ENCODE measurements at regions not wholly inside any gene's neighbourhood (a gene's known extent, or its start where the extent isn't known, plus 50 kb on each side); places are given as distances from the start of the nearest gene placed in this dataset.

DNA sequence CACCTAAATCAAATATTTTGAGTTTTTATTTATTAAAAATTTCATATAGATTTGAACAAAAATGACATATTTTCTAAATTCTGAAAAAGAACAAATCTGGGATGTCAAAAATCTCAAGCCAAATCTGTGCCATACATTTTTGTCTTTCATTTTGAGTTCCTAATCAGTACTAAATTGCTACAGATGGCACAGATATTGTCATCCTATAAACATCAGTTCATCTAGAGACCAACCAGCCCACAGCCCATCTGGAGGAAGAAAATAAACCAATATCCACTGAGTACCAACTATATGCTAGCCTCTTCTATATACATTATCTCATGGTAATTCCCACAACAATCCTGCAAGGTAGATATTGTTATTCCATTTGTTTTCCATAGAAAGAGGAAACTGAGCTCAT lies 156.8 kb upstream of the ATP1B1 start:
- H3K27ac ChIP-seq, result no peak overlapping the region
- H3K4me3 ChIP-seq, result no peak overlapping the region
- TF ChIP-seq, protein P1, sequence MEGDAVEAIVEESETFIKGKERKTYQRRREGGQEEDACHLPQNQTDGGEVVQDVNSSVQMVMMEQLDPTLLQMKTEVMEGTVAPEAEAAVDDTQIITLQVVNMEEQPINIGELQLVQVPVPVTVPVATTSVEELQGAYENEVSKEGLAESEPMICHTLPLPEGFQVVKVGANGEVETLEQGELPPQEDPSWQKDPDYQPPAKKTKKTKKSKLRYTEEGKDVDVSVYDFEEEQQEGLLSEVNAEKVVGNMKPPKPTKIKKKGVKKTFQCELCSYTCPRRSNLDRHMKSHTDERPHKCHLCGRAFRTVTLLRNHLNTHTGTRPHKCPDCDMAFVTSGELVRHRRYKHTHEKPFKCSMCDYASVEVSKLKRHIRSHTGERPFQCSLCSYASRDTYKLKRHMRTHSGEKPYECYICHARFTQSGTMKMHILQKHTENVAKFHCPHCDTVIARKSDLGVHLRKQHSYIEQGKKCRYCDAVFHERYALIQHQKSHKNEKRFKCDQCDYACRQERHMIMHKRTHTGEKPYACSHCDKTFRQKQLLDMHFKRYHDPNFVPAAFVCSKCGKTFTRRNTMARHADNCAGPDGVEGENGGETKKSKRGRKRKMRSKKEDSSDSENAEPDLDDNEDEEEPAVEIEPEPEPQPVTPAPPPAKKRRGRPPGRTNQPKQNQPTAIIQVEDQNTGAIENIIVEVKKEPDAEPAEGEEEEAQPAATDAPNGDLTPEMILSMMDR (IDR thresholded peaks at IDR 0.05), result no peak
- DNase-seq (ENCODE audit: low spot score), result no peak

GRCh38 chr1:168957818-168958217 lies 148.7 kb upstream of the ATP1B1 start:
- TF ChIP-seq, protein P1 (IDR thresholded peaks at IDR 0.05), result no peak
- DNase-seq (ENCODE audit: low spot score), result no peak
- Histone ChIP-seq H3K27ac (no peak overlapping the region), H3K4me3 (no peak overlapping the region)

DNA sequence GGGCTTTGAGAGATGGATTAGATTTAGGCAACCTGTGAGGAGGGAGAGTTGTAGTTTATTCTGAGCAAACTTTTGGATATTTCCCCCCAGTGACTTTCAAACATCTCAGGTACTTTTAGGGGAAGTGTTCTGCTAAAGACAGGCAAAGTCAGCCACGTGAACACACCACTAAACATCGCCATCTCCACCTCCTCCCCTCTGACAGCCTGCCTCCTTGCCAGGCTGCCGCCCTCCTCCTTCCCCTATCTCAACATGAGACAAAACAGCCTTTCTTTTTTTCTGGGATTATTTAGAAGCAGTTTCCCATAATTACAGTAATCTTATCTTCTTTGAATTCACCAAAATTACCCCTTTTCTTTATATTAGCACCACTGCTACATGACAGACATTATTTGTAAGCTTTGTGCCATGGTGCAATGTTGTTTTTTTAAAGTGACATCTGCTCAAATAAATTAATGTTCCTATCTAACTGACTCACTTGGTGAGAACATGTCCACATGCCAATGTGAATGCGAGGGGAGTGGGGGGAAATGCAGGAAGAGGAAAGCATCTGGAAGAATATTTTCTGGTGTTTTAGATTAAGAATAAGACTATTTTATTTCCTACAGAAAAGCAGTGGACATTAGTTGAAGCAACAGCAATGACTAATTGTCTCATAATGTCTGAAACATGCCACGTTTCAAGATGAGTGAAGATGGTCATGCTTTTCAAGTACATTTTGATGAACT lies 147.8 kb upstream of the ATP1B1 start:
- no peak overlapping the region for H3K27ac ChIP-seq
- no peak for DNase-seq (ENCODE audit: low spot score)
- no peak overlapping the region for H3K4me3 ChIP-seq
- TF ChIP-seq, protein P1 (IDR thresholded peaks at IDR 0.05), result no peak

- TF ChIP-seq, protein P1 (IDR thresholded peaks at IDR 0.05), result no peak
- no peak for DNase-seq (ENCODE audit: low spot score)
- no peak overlapping the region for H3K27ac ChIP-seq
- H3K4me3 ChIP-seq, result no peak overlapping the region
Measured at GRCh38 chr1:168959382-168959781, 147.1 kb upstream of the ATP1B1 start.

DNA sequence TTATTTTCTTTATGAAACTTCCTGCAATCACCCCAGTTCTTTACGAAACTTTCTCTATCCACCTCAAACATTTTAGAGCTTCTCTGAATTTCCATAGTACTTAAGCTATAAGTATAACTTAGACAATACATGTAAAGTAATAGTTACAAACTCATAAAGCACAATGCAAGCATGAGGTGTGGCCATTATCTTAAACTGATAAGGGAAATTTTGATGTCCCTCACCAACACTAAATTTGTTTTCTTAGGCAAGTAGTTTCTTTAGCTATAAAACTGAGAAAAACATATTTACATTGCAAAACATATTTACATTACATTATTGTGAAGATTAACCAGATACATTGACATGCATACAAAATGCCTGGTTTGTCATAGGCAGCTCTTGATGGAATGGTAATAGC lies 146.4 kb upstream of the ATP1B1 start:
- TF ChIP-seq, protein P1 (IDR thresholded peaks at IDR 0.05), result no peak
- Histone ChIP-seq H3K27ac (no peak overlapping the region), H3K4me3 (no peak overlapping the region)
- DNase-seq (ENCODE audit: low spot score), result no peak

GRCh38 chr1:168960595-168960994 lies 145.9 kb upstream of the ATP1B1 start:
- H3K27ac ChIP-seq, result no peak overlapping the region
- TF ChIP-seq, protein P1 (IDR thresholded peaks at IDR 0.05), result no peak
- no peak for DNase-seq (ENCODE audit: low spot score)
- no peak overlapping the region for H3K4me3 ChIP-seq

GRCh38 chr1:168963601-168964000 lies 142.9 kb upstream of the ATP1B1 start:
- DNase-seq (ENCODE audit: low spot score), result no peak
- Histone ChIP-seq H3K27ac (no peak overlapping the region), H3K4me3 (no peak overlapping the region)
- TF ChIP-seq, protein P1 (IDR thresholded peaks at IDR 0.05), result no peak

Measured in coronary artery (tissue), 2 donors.